DMS114 treated with DMSO at 0.1 percent for 48 hours (cell line): ENCODE measurements at regions not wholly inside any gene's neighbourhood (a gene's known extent, or its start where the extent isn't known, plus 50 kb on each side); places are given as distances from the start of the nearest gene placed in this dataset.

Experiments
- DNase-seq: peaks from one replicate; lab custom pipeline; 2025; ENCODE audit not compliant: unreplicated experiment; lab: John Stamatoyannopoulos, UW

GRCh38 chr11:80414181-80415165 lies 973.6 kb upstream of the TENM4 start:
- no peak for DNase-seq

- no peak for DNase-seq
These were observed 971.8 kb upstream of the TENM4 start for GRCh38 chr11:80412604-80413003.

- DNase-seq, result no peak
These were observed 952.4 kb upstream of the TENM4 start for GRCh38 chr11:80393210-80393609.

GRCh38 chr11:80390505-80390904 lies 949.7 kb upstream of the TENM4 start:
- no peak for DNase-seq

GRCh38 chr11:80388536-80388935 lies 947.7 kb upstream of the TENM4 start:
- DNase-seq, result no peak

- no peak for DNase-seq
These were observed 947.3 kb upstream of the TENM4 start for GRCh38 chr11:80388130-80388529.

GRCh38 chr11:80383655-80384054 lies 942.8 kb upstream of the TENM4 start:
- DNase-seq, result no peak

- DNase-seq, result no peak
These were observed 938.9 kb upstream of the TENM4 start for GRCh38 chr11:80379620-80380278.

- no peak for DNase-seq
These were observed 931.1 kb upstream of the TENM4 start for GRCh38 chr11:80371931-80372330.

GRCh38 chr11:80365980-80366379 lies 925.1 kb upstream of the TENM4 start:
- DNase-seq, result no peak

- no peak for DNase-seq
These were observed 924.4 kb upstream of the TENM4 start for GRCh38 chr11:80365076-80365725.

GRCh38 chr11:80362563-80363340 lies 921.9 kb upstream of the TENM4 start:
- DNase-seq, result no peak

GRCh38 chr11:80355251-80355650 lies 914.4 kb upstream of the TENM4 start:
- DNase-seq, result no peak

GRCh38 chr11:80350541-80350940 lies 909.7 kb upstream of the TENM4 start:
- no peak for DNase-seq

- DNase-seq, result no peak
These were observed 909.2 kb upstream of the TENM4 start for GRCh38 chr11:80349997-80350396.

- DNase-seq, result no peak
These were observed 905.7 kb upstream of the TENM4 start for GRCh38 chr11:80346353-80347059.

GRCh38 chr11:80343436-80343835 lies 902.6 kb upstream of the TENM4 start:
- no peak for DNase-seq

- no peak for DNase-seq
These were observed 897.4 kb upstream of the TENM4 start for GRCh38 chr11:80338231-80338630.

- DNase-seq, result no peak
These were observed 890.9 kb upstream of the TENM4 start for GRCh38 chr11:80331694-80332093.

- DNase-seq, result no peak
These were observed 889.4 kb upstream of the TENM4 start for GRCh38 chr11:80330264-80330663.
